Epidermal melanocyte (primary cell): ENCODE measurements at regions not wholly inside any gene's neighbourhood (a gene's known extent, or its start where the extent isn't known, plus 50 kb on each side); places are given as distances from the start of the nearest gene placed in this dataset.
"Not testable (repeated sequence)": the region's sequence is repeated elsewhere in the genome, so short reads cannot be mapped to it uniquely, and the experiment has no call there.

Experiments
- DNase-seq: peaks from one replicate; pipeline ENCODE4 v3.0.0; 2011; ENCODE audit warnings: low spot score; ENCODE audit not compliant: insufficient read length

- DNase-seq, result no peak
These were observed 221.8 kb upstream of the SSTR1 start for GRCh38 chr14:37985826-37986470.

GRCh38 chr14:37988472-37988871 is 219.2 kb upstream of the SSTR1 start:
- DNase-seq, result no peak

GRCh38 chr14:37991027-37991426 is 216.7 kb upstream of the SSTR1 start:
- DNase-seq, result no peak

GRCh38 chr14:37992499-37992898 is 215.2 kb upstream of the SSTR1 start:
- DNase-seq, result no peak

- DNase-seq, result no peak
These were observed 212.8 kb upstream of the SSTR1 start for GRCh38 chr14:37994846-37995372.

- DNase-seq, result no peak
These were observed 210.7 kb upstream of the SSTR1 start for GRCh38 chr14:37997017-37997416.

- no peak for DNase-seq
These were observed 207.4 kb upstream of the SSTR1 start for GRCh38 chr14:38000340-38000739.

- no peak for DNase-seq
These were observed 206.2 kb upstream of the SSTR1 start for GRCh38 chr14:38001501-38001900.

GRCh38 chr14:38003746-38004609 is 203.7 kb upstream of the SSTR1 start:
- DNase-seq, result no peak

GRCh38 chr14:38004610-38004879 is 203.2 kb upstream of the SSTR1 start:
- DNase-seq, result no peak

- DNase-seq, result not testable (repeated sequence)
These were observed 196.5 kb upstream of the SSTR1 start for GRCh38 chr14:38011156-38011555.

- no peak for DNase-seq
These were observed 195.6 kb upstream of the SSTR1 start for GRCh38 chr14:38012056-38012455.

GRCh38 chr14:38016497-38016896 is 191.2 kb upstream of the SSTR1 start:
- DNase-seq, result no peak

- no peak for DNase-seq
These were observed 185.8 kb upstream of the SSTR1 start for GRCh38 chr14:38021861-38022260.

- DNase-seq, result no peak
These were observed 184.9 kb upstream of the SSTR1 start for GRCh38 chr14:38022775-38023174.

- DNase-seq, result no peak
These were observed 169.5 kb upstream of the SSTR1 start for GRCh38 chr14:38038171-38038570.

GRCh38 chr14:38038986-38039385 is 168.7 kb upstream of the SSTR1 start:
- no peak for DNase-seq

- no peak for DNase-seq
These were observed 168.2 kb upstream of the SSTR1 start for GRCh38 chr14:38039496-38039895.

- no peak for DNase-seq
These were observed 167.3 kb upstream of the SSTR1 start for GRCh38 chr14:38040411-38040810.

GRCh38 chr14:38042322-38042721 is 165.4 kb upstream of the SSTR1 start:
- DNase-seq, result no peak

- DNase-seq, result no peak
These were observed 163.0 kb upstream of the SSTR1 start for GRCh38 chr14:38044710-38045109.

- no peak for DNase-seq
These were observed 162.2 kb upstream of the SSTR1 start for GRCh38 chr14:38045461-38045860.

- no peak for DNase-seq
These were observed 161.5 kb upstream of the SSTR1 start for GRCh38 chr14:38046160-38046559.
